ENCODE measurements at regions not wholly inside any gene's neighbourhood (a gene's known extent, or its start where the extent isn't known, plus 50 kb on each side); places are given as distances from the start of the nearest gene placed in this dataset.
"Not testable (repeated sequence)": the region's sequence is repeated elsewhere in the genome, so short reads cannot be mapped to it uniquely, and the experiment has no call there.

GRCh38 chr4:59759082-59759825 lies 1440.9 kb upstream of the ADGRL3 start:
- no peaks in the 10 kb centered on the region for H3K4me1 Mint-ChIP-seq (ENCODE audit: low read depth, unreplicated experiment)
- no peak overlapping the region for H3K27ac Mint-ChIP-seq (ENCODE audit: unreplicated experiment)
- no peak overlapping the region for H3K4me3 Mint-ChIP-seq (ENCODE audit: low read depth, unreplicated experiment)
- DNase-seq: no peak
- no peak for TF ChIP-seq CTCF (IDR thresholded peaks at IDR 0.05; ENCODE audit: unreplicated experiment)
- peaks cover 3% of the 10 kb centered on the region for H3K9me3 Mint-ChIP-seq (ENCODE audit: low read depth, unreplicated experiment)
- H3K36me3 Mint-ChIP-seq (ENCODE audit: insufficient read depth, unreplicated experiment): no peaks in the 10 kb centered on the region
- H3K27me3 Mint-ChIP-seq (ENCODE audit: unreplicated experiment): no peaks in the 10 kb centered on the region
- CTCF ChIA-PET: no interaction called here
- BruUV-seq (replicated peaks): no TSS peak
- intact Hi-C loops (cut with micrococcal nuclease; ENCODE audit: unreplicated experiment): no loop called here

DNA sequence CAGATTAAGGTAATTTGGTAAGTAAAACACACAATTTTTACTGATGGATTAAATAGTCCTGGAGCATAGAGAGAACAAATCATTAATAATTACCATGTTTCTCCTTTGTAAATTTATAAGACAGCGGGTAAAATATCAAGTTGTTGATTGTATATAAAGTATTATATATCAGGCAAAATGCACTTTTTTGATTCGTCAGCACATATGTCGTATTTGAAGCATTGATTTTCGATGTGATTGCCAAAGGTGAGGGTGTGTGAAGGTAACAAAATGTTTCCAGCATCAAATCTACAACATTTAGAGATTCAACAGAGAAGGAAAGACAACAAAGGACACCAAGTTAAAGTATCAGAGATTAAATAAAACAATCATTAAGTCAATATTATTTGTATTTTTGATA lies 1437.8 kb upstream of the ADGRL3 start:
- no peak for TF ChIP-seq CTCF (IDR thresholded peaks at IDR 0.05; ENCODE audit: unreplicated experiment)
- Mint-ChIP-seq H3K27ac (ENCODE audit: unreplicated experiment) (no peak overlapping the region), H3K4me3 (ENCODE audit: low read depth, unreplicated experiment) (no peak overlapping the region), H3K9me3 (ENCODE audit: low read depth, unreplicated experiment) (no peaks in the 10 kb centered on the region), H3K36me3 (ENCODE audit: insufficient read depth, unreplicated experiment) (no peaks in the 10 kb centered on the region), H3K4me1 (ENCODE audit: low read depth, unreplicated experiment) (no peaks in the 10 kb centered on the region), H3K27me3 (ENCODE audit: unreplicated experiment) (no peaks in the 10 kb centered on the region)
- no peak for DNase-seq
- CTCF ChIA-PET: no interaction called here
- BruUV-seq (replicated peaks): no TSS peak
- intact Hi-C loops (cut with micrococcal nuclease; ENCODE audit: unreplicated experiment): no loop called here

DNA sequence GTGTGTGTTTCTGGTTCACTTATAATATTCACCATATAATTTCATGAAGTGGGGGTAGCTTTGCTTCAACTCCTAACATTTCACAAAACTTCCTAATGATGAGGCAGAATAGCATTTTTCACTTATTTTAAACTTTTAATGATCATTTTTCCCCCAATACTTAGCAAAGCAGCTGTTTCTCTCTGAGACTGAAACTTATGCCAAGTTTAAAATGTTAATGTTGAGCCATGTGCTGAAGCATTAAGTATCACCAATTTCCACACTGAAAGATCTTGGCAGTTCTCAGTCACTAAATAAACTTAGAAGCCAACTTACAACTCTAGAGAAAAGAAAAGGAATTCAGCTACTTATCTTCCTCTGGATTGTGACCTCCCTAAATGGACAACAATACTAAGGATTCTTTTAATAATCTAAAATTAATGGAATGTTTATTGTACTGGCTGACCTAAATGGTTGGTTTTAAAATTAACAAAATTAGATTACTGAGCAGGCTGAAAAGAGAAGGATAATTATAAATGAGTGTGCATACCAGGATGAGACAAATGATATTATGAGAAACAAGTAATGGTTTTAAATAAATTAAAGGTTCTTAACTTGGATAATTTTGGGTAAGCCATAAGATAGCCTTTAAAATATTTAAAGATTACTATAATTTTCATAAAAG lies 1429.4 kb upstream of the ADGRL3 start:
- DNase-seq: no peak
- no peaks in the 10 kb centered on the region for H3K27me3 Mint-ChIP-seq (ENCODE audit: unreplicated experiment)
- no peak for TF ChIP-seq CTCF (IDR thresholded peaks at IDR 0.05; ENCODE audit: unreplicated experiment)
- H3K36me3 Mint-ChIP-seq (ENCODE audit: insufficient read depth, unreplicated experiment): no peaks in the 10 kb centered on the region
- no peak overlapping the region for H3K27ac Mint-ChIP-seq (ENCODE audit: unreplicated experiment)
- H3K9me3 Mint-ChIP-seq (ENCODE audit: low read depth, unreplicated experiment): no peaks in the 10 kb centered on the region
- intact Hi-C loops (cut with micrococcal nuclease; ENCODE audit: unreplicated experiment): no loop called here
- no peaks in the 10 kb centered on the region for H3K4me1 Mint-ChIP-seq (ENCODE audit: low read depth, unreplicated experiment)
- BruUV-seq (replicated peaks): no TSS peak
- CTCF ChIA-PET: no interaction called here
- no peak overlapping the region for H3K4me3 Mint-ChIP-seq (ENCODE audit: low read depth, unreplicated experiment)

DNA sequence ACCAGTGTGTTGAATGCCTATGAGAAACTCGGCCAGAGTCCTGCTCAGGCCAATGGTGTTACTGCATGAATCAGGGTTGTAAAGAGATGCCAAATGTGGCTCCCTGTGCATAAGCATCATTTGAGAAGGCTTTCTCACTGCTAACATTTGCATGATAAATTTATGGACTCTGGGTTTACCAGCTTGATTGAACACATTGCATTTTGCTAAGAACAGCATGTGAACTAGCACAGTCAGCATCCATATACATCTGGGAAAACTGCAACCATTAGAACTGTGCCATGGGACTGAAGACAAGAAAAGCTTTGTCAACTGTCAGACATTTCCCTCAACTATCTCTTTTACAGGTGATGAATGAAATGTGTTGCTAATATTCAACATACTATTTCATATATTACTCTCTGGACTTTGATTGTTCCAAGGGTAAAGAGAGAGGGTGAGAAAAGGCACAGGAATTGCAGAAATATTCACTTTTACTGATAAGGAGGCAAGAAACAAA lies 1427.4 kb upstream of the ADGRL3 start:
- intact Hi-C loops (cut with micrococcal nuclease; ENCODE audit: unreplicated experiment): no loop called here
- no peaks in the 10 kb centered on the region for H3K27me3 Mint-ChIP-seq (ENCODE audit: unreplicated experiment)
- no peak for DNase-seq
- H3K9me3 Mint-ChIP-seq (ENCODE audit: low read depth, unreplicated experiment): no peaks in the 10 kb centered on the region
- no peak for TF ChIP-seq CTCF (IDR thresholded peaks at IDR 0.05; ENCODE audit: unreplicated experiment)
- H3K36me3 Mint-ChIP-seq (ENCODE audit: insufficient read depth, unreplicated experiment): no peaks in the 10 kb centered on the region
- CTCF ChIA-PET: no interaction called here
- no peak overlapping the region for H3K27ac Mint-ChIP-seq (ENCODE audit: unreplicated experiment)
- no peak overlapping the region for H3K4me3 Mint-ChIP-seq (ENCODE audit: low read depth, unreplicated experiment)
- BruUV-seq (replicated peaks): no TSS peak
- H3K4me1 Mint-ChIP-seq (ENCODE audit: low read depth, unreplicated experiment): no peaks in the 10 kb centered on the region

DNA sequence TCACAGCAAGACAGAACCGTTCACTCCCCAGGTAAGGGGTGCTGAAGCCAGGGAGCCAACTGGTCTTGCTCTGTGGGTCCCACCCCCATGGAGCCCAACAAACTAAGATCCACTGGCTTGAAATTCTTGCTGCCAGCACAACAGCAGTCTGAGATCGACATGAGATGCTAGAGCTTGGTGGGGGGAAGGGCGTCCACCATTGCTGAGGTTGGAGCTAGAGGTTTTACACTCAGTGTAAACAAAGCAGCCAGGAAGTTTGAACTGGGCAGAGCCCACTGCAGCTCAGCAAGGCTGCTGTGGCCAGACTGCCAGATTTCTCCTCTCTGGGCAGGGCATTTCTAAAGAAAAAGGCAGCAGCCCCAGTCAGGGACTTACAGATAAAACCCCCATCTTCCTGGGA lies 1419.9 kb upstream of the ADGRL3 start:
- H3K4me3 Mint-ChIP-seq (ENCODE audit: low read depth, unreplicated experiment); H3K27ac Mint-ChIP-seq (ENCODE audit: unreplicated experiment); H3K27me3 Mint-ChIP-seq (ENCODE audit: unreplicated experiment); intact Hi-C loops (cut with micrococcal nuclease; ENCODE audit: unreplicated experiment); H3K9me3 Mint-ChIP-seq (ENCODE audit: low read depth, unreplicated experiment); H3K4me1 Mint-ChIP-seq (ENCODE audit: low read depth, unreplicated experiment); H3K36me3 Mint-ChIP-seq (ENCODE audit: insufficient read depth, unreplicated experiment); BruUV-seq (replicated peaks); DNase-seq; CTCF ChIA-PET: not testable (repeated sequence)

All from Calu3 (cell line).